Mucosa of descending colon (tissue), 3 donors: ENCODE measurements at regions not wholly inside any gene's neighbourhood (a gene's known extent, or its start where the extent isn't known, plus 50 kb on each side); places are given as distances from the start of the nearest gene placed in this dataset.

ENCODE experiments used
- ATAC-seq: fragments of 200-7000 bp; cut with Tn5 transposase; one replicate; pipeline ENCODE4 v1.9.1; 2020; ENCODE audit warnings: mild to moderate bottlenecking, moderate library complexity
- DNase-seq, 3 donors: peaks; one replicate each; pipeline ENCODE4 v3.0.0-alpha.2; 2020
- H3K36me3 ChIP-seq: fragments of 200-600 bp; one replicate; pipeline ENCODE4 v1.8.0; 2021; ENCODE audit warnings: low read depth, mild to moderate bottlenecking
- H3K4me1 ChIP-seq: fragments of 200-600 bp; one replicate; pipeline ENCODE4 v1.8.0; 2021; ENCODE audit warnings: low read depth, mild to moderate bottlenecking
- H3K4me3 ChIP-seq: fragments of 200-600 bp; one replicate; pipeline ENCODE4 v1.8.0; 2021; ENCODE audit warnings: mild to moderate bottlenecking
- H3K9me3 ChIP-seq: fragments of 200-600 bp; one replicate; pipeline ENCODE4 v1.8.0; 2021; ENCODE audit warnings: mild to moderate bottlenecking
- CTCF ChIP-seq: fragments of 200-600 bp; IDR thresholded peaks from one replicate; pipeline ENCODE4 v1.8.0; 2022; ENCODE audit warnings: antibody characterized with exemption, mild to moderate bottlenecking
- intact Hi-C, 2 donors: fragments of 100-400 bp; cut with DNase I in 1 of 2; cut with micrococcal nuclease in 1 of 2; formaldehyde crosslinking; loops; one replicate each; pipeline versions ENCODE4 v1.11.0 to v1.11.1; 2022; cut with DNase I, micrococcal nuclease
- donor health status: DM: no; HTN: no; CAD: no; lungs with moderate emphysema.
- donor health status: DM: no; HTN: no; CAD: no.
- donor health status: DM: no; HTN: yes; CAD: no.

- no peaks in the 10 kb centered on the region for H3K4me1 ChIP-seq
- no peak for ATAC-seq
- DNase-seq: no peak
- H3K36me3 ChIP-seq: no peaks in the 10 kb centered on the region
- intact Hi-C loops: no loop called here
- H3K9me3 ChIP-seq: no peaks in the 10 kb centered on the region
- TF ChIP-seq CTCF: no peak
- no peak overlapping the region for H3K4me3 ChIP-seq
Observed at GRCh38 chr18:52275817-52276216, 64.2 kb upstream of the DCC start.

GRCh38 chr18:52277785-52278184 is 62.2 kb upstream of the DCC start:
- no peaks in the 10 kb centered on the region for H3K4me1 ChIP-seq
- no peaks in the 10 kb centered on the region for H3K36me3 ChIP-seq
- no peak for TF ChIP-seq CTCF
- no peaks in the 10 kb centered on the region for H3K9me3 ChIP-seq
- peak; percentile 33 for ATAC-seq
- intact Hi-C loops: no loop called here
- DNase-seq: no peak
- no peak overlapping the region for H3K4me3 ChIP-seq

GRCh38 chr18:52278191-52278590 is 61.8 kb upstream of the DCC start:
- no peak for TF ChIP-seq CTCF
- Histone ChIP-seq H3K36me3 (no peaks in the 10 kb centered on the region), H3K4me3 (no peak overlapping the region), H3K4me1 (no peaks in the 10 kb centered on the region), H3K9me3 (no peaks in the 10 kb centered on the region)
- intact Hi-C loops: no loop called here
- no peak for DNase-seq
- no peak for ATAC-seq

- no peak for TF ChIP-seq CTCF
- no peaks in the 10 kb centered on the region for H3K36me3 ChIP-seq
- no peak for DNase-seq
- no peak for ATAC-seq
- H3K4me3 ChIP-seq: no peak overlapping the region
- no peaks in the 10 kb centered on the region for H3K4me1 ChIP-seq
- intact Hi-C loops: no loop called here
- no peaks in the 10 kb centered on the region for H3K9me3 ChIP-seq
Observed at GRCh38 chr18:52280702-52281101, 59.3 kb upstream of the DCC start.

GRCh38 chr18:52283927-52284326 is 56.1 kb upstream of the DCC start:
- no peaks in the 10 kb centered on the region for H3K9me3 ChIP-seq
- H3K4me3 ChIP-seq: no peak overlapping the region
- intact Hi-C loops: no loop called here
- no peak for ATAC-seq
- TF ChIP-seq CTCF: no peak
- DNase-seq: no peak
- H3K36me3 ChIP-seq: no peaks in the 10 kb centered on the region
- no peaks in the 10 kb centered on the region for H3K4me1 ChIP-seq

- no peak for DNase-seq
- Histone ChIP-seq H3K36me3 (no peaks in the 10 kb centered on the region), H3K4me3 (no peak overlapping the region), H3K9me3 (no peaks in the 10 kb centered on the region), H3K4me1 (no peaks in the 10 kb centered on the region)
- ATAC-seq: no peak
- intact Hi-C loops: no loop called here
- no peak for TF ChIP-seq CTCF
Observed at GRCh38 chr18:52286675-52287074, 53.3 kb upstream of the DCC start.
